CD4-positive, alpha-beta T cell treated with Interleukin-1 beta for 1 hour (primary cell): ENCODE measurements at regions not wholly inside any gene's neighbourhood (a gene's known extent, or its start where the extent isn't known, plus 50 kb on each side); places are given as distances from the start of the nearest gene placed in this dataset.
"Not testable (repeated sequence)": the region's sequence is repeated elsewhere in the genome, so short reads cannot be mapped to it uniquely, and the experiment has no call there.

Source experiments
- DNase-seq, 2 donors: peaks; one replicate each; pipeline ENCODE4 v3.0.0-alpha.2; 2020 to 2022

GRCh38 chr21:22314963-22315362 lies 1316.8 kb downstream of the NCAM2 start:
- DNase-seq, result no peak

DNA sequence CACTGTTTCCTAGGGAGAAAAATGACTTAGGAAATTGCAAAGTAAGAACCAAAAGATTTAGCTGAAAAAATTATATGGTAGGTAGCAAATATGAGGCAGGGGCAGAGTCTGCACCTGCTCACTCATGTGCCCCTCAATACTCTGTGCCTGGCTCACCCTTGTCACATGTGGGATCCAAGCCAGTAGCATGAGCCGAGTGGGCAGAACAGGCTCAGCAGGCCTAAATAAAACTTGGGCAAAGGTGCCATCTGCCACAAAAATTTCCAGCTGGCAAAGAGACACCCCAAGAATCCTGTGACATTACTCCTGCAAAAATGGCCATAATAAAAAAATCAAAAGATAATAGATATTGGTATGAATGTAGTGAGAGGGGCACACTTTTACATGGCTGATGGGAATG lies 1321.2 kb downstream of the NCAM2 start:
- DNase-seq, result no peak

- no peak for DNase-seq
These were observed 1344.7 kb downstream of the NCAM2 start for GRCh38 chr21:22342889-22343288.

DNA sequence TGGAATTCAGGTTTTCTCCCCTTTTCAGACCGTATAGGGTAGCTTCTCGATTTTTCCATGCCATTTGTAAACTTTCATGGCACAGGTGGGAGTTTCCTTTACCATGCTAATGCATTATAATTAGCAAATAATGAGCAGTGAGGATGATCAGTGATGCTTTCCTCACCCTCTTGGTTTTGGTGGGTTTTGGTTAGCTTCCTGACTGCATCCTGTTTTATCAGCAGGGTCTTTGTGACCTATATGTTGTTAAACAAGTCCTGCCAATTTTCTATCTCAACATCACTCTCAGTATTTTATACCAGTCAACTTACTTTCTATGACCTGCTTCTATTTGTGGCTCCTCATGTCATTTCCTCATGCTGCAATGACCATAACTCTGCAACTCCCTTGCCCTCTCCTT lies 1345.1 kb downstream of the NCAM2 start:
- DNase-seq, result no peak

- no peak for DNase-seq
These were observed 1345.5 kb downstream of the NCAM2 start for GRCh38 chr21:22343721-22344120.

DNA sequence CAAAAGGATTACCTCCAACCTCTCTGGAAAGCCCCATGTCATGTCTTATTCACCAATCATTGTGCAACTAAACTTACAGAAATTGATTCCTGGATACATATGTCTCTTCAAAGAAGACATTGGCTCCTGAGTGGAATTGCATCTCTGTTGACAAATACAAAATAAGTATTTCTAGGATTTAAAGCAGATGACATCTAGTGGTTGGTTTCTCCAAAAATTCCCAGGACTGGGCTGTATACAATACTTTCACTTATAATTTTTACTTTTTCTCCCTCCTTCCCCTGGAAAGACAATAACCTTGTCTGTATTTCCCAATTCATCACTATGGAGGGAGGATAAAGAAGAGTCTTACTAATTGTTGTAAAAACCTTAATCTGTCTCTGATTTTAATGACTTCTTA lies 1347.4 kb downstream of the NCAM2 start:
- no peak for DNase-seq

DNA sequence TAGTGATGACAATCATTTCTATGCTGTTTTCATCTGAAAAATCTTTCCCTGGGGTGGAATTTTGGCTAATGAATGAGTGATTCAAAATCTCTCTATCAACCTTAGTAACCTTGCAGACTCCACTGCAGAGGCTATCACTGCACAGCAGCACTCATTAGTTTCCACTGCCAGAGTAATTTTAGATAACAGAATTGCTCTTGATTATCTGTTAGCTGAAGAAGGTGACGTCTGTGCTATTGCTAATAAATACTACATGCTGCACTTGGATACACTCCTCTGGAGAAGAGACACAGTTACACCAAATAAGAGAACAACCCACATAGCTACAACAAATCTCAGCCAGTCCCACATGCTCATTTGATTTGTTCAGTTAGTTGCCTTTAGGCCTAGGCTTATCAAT lies 1348.4 kb downstream of the NCAM2 start:
- no peak for DNase-seq

GRCh38 chr21:22351076-22351475 lies 1352.9 kb downstream of the NCAM2 start:
- DNase-seq, result no peak

DNA sequence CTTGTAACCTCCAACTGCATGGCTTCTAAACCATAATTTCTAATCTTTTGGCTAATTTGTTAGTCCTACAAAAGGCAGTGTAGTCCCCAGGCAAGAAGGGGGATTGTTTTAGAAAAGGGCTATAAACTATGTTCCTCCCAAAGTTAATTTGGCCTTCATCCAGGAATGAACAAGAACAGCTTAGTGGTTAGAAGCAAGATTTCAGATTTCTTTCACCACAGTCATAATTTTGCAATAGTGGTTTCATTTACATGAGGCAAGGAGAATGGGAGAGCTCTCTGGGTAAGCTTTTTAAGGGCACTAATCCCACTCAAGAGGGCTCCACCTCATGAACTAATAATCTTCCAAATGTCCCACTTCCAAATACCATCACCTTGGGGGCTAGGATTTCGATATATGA lies 1353.9 kb downstream of the NCAM2 start:
- no peak for DNase-seq

DNA sequence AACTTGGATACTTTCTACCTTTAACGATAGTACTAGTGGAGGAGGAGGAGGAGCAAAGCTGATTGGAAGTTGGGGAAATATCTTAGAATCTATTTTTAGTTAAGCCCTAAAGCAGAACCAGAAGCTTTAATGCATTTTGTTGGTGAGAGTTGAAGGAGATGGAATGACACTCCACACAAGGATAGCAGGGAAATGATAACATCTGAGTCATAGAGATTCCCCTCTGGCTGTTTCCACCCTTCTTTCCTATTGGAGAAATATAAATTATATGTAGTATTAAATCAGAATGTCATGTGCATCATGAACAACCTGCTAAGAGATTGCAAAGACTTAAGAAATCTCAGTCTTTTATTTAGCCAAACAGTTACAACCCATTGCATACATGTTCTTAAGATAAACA lies 1357.7 kb downstream of the NCAM2 start:
- DNase-seq, result no peak

DNA sequence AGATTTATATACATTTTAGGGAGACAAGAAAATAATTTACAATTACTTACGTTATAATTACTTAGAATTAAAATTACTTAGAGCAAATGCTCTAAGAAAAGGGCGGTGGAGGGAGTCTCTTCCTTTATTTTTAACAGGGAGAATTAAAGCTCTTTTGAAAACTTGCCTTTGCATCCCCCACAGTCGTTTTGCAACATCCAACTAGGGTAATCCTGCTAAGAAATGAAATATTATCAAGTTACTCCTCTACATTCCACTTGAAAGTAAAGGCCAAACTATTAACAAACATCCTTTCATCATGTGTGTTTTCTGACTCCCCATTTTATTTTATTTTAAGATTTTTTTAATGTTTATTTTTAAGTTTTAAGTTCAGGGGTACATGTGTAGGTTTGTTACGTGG lies 1358.5 kb downstream of the NCAM2 start:
- no peak for DNase-seq

DNA sequence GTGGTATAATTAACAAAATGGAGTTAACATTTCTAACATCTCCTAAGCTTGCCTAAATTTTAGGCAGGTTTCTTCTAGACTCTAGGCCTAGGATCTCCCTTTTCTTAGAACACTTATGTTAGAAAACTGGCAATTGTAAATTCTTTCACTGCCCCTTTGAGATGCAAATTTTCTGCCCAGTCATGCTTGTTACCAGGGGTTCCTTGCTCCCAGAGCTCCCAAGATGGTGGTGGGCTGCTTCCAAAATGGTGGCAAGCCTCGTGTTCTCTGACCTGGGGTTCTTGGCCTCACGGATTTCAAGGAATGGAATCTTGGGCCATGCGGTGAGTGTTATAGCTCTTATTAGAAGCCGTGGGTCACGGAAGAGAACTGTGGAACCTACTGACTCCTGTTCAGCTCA lies 1361.4 kb downstream of the NCAM2 start:
- DNase-seq, result not testable (repeated sequence)

DNA sequence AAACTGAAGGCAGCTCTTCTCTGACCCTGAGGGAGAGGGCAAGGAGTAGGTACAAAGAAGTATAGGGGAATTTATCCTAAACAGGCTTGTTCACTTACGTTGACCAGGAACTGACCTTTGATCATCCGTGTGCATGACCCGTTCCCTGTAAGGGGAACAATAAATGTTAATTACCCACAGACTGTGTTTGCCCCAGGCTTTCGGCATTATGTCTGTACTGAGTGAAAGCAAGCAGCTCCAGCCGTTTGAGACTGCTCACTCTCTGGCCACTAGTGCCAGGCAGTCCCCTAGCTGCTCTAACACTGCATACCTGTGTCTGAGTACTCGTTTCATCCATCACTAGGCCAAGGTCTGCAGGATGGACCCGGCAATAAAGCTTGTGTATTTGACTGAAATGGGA lies 1365.3 kb downstream of the NCAM2 start:
- no peak for DNase-seq

- DNase-seq, result no peak
These were observed 1366.0 kb downstream of the NCAM2 start for GRCh38 chr21:22364163-22364562.

- no peak for DNase-seq
These were observed 1376.2 kb downstream of the NCAM2 start for GRCh38 chr21:22374218-22374969.

DNA sequence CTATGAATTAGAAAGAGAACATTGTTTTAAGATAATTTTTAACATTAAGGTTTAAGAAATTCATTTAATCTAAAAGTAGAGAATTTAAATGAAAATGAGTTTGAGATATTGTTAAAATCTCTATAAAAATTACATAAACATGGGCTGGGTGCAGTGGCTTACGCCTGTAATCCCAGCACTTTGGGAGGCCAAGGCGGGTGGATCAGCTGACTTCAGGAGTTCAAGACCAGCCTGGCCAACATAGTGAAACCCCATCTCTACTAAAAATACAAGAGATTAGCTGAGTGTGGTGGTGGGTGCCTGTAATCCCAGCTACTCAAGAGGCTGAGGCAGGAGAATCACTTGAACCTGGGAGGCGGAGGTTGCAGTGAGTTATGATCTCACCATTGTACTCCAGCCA lies 1379.6 kb downstream of the NCAM2 start:
- not testable (repeated sequence) for DNase-seq

- no peak for DNase-seq
These were observed 1395.1 kb downstream of the NCAM2 start for GRCh38 chr21:22393324-22393723.

- DNase-seq, result no peak
These were observed 1397.8 kb downstream of the NCAM2 start for GRCh38 chr21:22395965-22396364.

- DNase-seq, result no peak
These were observed 1401.7 kb downstream of the NCAM2 start for GRCh38 chr21:22399681-22400514.

GRCh38 chr21:22409571-22409970 lies 1411.4 kb downstream of the NCAM2 start:
- no peak for DNase-seq

- DNase-seq, result no peak
These were observed 1418.3 kb downstream of the NCAM2 start for GRCh38 chr21:22416555-22416954.

- DNase-seq, result peak in 1 of 2 donors; percentile 16
These were observed 1423.4 kb downstream of the NCAM2 start for GRCh38 chr21:22421416-22422180.

DNA sequence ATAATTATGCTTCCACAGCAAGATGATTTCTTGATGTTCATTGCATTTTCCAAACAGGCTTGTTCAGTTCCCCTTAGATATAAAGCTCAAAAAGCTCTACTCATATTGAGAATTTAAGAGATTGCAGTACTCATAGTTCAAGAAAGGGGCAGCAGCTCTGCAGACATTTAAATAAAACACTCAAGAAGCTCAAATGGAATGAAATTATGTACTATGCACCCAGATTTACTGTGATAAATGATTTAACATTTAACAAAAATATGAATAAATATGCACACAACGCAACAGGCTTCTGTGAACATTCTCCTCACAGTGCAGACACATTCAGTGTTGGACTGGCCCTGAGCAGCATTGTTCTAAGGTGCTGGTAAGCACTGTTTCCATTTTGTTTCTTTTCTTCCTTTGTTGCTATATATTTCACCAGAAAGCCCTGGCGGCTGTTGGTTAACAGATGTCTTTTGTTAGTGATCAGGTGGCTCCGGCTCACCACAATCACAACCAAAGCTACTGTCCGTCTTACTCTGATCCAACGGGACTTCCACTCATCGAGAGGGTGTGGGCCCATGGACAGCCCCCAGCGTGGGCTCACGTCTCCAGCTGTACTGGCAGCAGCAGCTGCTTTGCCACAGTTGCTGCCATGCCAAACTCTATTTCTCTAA lies 1440.3 kb downstream of the NCAM2 start:
- DNase-seq, result no peak
